Progenitor cell of endocrine pancreas (in vitro differentiated cells): ENCODE measurements at regions not wholly inside any gene's neighbourhood (a gene's known extent, or its start where the extent isn't known, plus 50 kb on each side); places are given as distances from the start of the nearest gene placed in this dataset.

ENCODE experiments used
- DNase-seq: peaks from one replicate; pipeline ENCODE4 v3.0.0; 2021; ENCODE audit warnings: low spot score; ENCODE audit not compliant: unreplicated experiment
- H3K27ac Mint-ChIP-seq: 2 replicates; pipeline ENCODE4 v1.8.0; 2021; ENCODE audit warnings: mild to moderate bottlenecking, moderate library complexity, mixed read lengths
- H3K27me3 Mint-ChIP-seq: 2 replicates; pipeline ENCODE4 v1.8.0; 2021; ENCODE audit warnings: mixed read lengths
- H3K36me3 Mint-ChIP-seq: 2 replicates; pipeline ENCODE4 v1.8.0; 2022; ENCODE audit warnings: mixed read lengths; ENCODE audit not compliant: insufficient read depth
- H3K4me1 Mint-ChIP-seq: 2 replicates; pipeline ENCODE4 v1.8.0; 2021; ENCODE audit warnings: low read depth, mixed read lengths
- H3K4me3 Mint-ChIP-seq: 2 replicates; pipeline ENCODE4 v1.8.0; 2021; ENCODE audit warnings: low read depth, mild to moderate bottlenecking, moderate library complexity, mixed read lengths
- H3K9me3 Mint-ChIP-seq: 2 replicates; pipeline ENCODE4 v1.8.0; 2021; ENCODE audit warnings: low read depth, mixed read lengths
- TF ChIP-seq, protein P1 (sequence below): fragments of 200-600 bp; sonication (generic); IDR thresholded peaks from one replicate; pipeline ENCODE4 v1.5.0; 2021; ENCODE audit warnings: antibody characterized with exemption, mild to moderate bottlenecking; ENCODE audit not compliant: unreplicated experiment

GRCh38 chr4:104829761-104830160 lies 316.9 kb upstream of the TET2 start:
- Mint-ChIP-seq H3K4me1 (no peaks in the 10 kb centered on the region), H3K27me3 (no peaks in the 10 kb centered on the region), H3K36me3 (no peaks in the 10 kb centered on the region), H3K9me3 (no peaks in the 10 kb centered on the region), H3K4me3 (no peak overlapping the region), H3K27ac (no peak overlapping the region)
- DNase-seq, result no peak
- TF ChIP-seq, protein P1, sequence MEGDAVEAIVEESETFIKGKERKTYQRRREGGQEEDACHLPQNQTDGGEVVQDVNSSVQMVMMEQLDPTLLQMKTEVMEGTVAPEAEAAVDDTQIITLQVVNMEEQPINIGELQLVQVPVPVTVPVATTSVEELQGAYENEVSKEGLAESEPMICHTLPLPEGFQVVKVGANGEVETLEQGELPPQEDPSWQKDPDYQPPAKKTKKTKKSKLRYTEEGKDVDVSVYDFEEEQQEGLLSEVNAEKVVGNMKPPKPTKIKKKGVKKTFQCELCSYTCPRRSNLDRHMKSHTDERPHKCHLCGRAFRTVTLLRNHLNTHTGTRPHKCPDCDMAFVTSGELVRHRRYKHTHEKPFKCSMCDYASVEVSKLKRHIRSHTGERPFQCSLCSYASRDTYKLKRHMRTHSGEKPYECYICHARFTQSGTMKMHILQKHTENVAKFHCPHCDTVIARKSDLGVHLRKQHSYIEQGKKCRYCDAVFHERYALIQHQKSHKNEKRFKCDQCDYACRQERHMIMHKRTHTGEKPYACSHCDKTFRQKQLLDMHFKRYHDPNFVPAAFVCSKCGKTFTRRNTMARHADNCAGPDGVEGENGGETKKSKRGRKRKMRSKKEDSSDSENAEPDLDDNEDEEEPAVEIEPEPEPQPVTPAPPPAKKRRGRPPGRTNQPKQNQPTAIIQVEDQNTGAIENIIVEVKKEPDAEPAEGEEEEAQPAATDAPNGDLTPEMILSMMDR, result no peak

DNA sequence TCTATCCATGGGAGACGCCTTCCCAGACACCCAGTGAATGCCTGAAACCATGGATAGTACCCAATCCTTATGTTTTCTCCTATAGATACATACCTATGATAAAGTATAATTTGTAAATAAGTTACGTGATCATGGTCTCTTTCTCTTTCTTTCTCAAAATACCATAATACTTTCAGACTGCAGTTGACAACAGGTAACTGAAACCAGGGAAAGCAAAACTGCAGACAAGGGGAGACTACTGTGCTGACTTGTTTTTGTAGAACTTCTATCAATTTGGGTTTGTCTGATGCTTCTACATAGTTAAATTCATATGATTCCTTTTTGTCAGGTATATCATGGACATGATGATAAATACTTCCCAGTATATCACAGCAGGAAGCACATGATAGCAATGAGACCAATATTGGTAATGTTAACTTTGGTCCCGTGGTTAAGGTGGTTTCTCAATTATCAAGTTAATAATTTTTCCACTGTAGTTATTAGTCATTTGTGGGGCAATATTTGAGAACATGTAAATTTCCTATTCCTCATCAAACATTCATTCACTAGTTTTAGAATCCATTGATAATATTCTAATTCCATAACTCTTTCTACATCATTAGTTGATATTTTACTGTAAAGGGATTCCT lies 298.0 kb upstream of the TET2 start:
- H3K4me3 Mint-ChIP-seq, result no peak overlapping the region
- H3K4me1 Mint-ChIP-seq, result no peaks in the 10 kb centered on the region
- H3K9me3 Mint-ChIP-seq, result no peaks in the 10 kb centered on the region
- TF ChIP-seq, protein P1, result no peak
- DNase-seq, result no peak
- no peaks in the 10 kb centered on the region for H3K27me3 Mint-ChIP-seq
- no peaks in the 10 kb centered on the region for H3K36me3 Mint-ChIP-seq
- no peak overlapping the region for H3K27ac Mint-ChIP-seq

- H3K27ac Mint-ChIP-seq, result no peak overlapping the region
- peaks cover 4% of the 10 kb centered on the region for H3K9me3 Mint-ChIP-seq
- DNase-seq, result no peak
- peaks cover 2% of the 10 kb centered on the region for H3K36me3 Mint-ChIP-seq
- no peak overlapping the region for H3K4me3 Mint-ChIP-seq
- TF ChIP-seq, protein P1, result no peak
- H3K4me1 Mint-ChIP-seq, result peaks cover 6% of the 10 kb centered on the region
- H3K27me3 Mint-ChIP-seq, result no peaks in the 10 kb centered on the region
Observed at GRCh38 chr4:104859601-104860237, 287.0 kb upstream of the TET2 start.

DNA sequence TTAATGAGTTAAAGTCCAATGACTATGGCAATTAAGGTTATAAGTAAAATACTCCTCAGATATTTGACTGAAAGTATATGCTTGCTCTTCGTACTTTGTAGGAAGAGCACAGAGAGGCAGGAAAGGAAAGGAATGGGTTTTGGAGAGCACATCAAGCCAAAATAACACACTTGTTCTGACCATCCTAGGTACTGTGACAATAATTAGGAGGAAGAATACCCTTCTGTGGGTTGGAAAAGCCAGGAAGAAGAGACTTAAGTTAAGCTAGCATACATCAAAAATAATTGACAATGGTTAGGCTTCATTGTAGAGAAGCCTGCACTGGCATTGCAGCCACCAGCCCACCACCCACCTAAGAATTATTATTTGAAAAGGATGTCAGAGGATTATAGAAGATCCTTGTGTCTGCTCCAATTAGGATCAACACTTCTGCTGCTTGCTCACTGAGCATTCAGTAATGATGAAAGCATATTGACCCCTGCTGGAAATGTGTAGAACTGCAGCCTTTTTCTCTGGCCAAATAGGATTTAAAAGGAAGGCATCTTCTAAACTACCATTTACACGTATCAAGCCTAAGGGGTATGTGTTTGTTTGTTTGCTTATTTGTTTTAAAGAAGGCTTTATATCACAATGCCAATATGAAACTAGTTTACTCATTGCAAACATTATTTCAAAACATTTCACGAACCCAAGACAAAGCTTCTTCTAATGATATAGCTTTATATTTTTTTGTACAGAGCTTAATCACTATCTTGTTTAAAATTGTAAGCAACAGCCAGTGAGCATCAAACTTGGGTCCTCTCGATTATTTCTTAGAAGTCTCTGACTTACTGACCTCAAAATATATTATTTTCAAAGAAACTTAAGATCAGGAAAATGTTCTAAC lies 286.2 kb upstream of the TET2 start:
- Mint-ChIP-seq H3K4me1 (peaks cover 6% of the 10 kb centered on the region), H3K4me3 (no peak overlapping the region), H3K36me3 (peaks cover 2% of the 10 kb centered on the region), H3K27ac (no peak overlapping the region), H3K27me3 (no peaks in the 10 kb centered on the region), H3K9me3 (peaks cover 4% of the 10 kb centered on the region)
- DNase-seq, result peak; percentile 41
- TF ChIP-seq, protein P1, result peak; percentile 94

- peaks cover 2% of the 10 kb centered on the region for H3K36me3 Mint-ChIP-seq
- no peak overlapping the region for H3K27ac Mint-ChIP-seq
- H3K27me3 Mint-ChIP-seq, result peaks cover 2% of the 10 kb centered on the region
- H3K4me3 Mint-ChIP-seq, result no peak overlapping the region
- no peaks in the 10 kb centered on the region for H3K4me1 Mint-ChIP-seq
- no peak for DNase-seq
- peaks cover 4% of the 10 kb centered on the region for H3K9me3 Mint-ChIP-seq
- TF ChIP-seq, protein P1, result no peak
Observed at GRCh38 chr4:104866809-104867208, 279.9 kb upstream of the TET2 start.
